A204.1 (cell line): ENCODE measurements at regions not wholly inside any gene's neighbourhood (a gene's known extent, or its start where the extent isn't known, plus 50 kb on each side); places are given as distances from the start of the nearest gene placed in this dataset.
"Not testable (repeated sequence)": the region's sequence is repeated elsewhere in the genome, so short reads cannot be mapped to it uniquely, and the experiment has no call there.

ENCODE experiments used
- FAIRE-seq: peaks from 2 replicates; lab custom pipeline; 2012; peaks lifted over from hg19 to GRCh38; lab: Jason Lieb, UNC

DNA sequence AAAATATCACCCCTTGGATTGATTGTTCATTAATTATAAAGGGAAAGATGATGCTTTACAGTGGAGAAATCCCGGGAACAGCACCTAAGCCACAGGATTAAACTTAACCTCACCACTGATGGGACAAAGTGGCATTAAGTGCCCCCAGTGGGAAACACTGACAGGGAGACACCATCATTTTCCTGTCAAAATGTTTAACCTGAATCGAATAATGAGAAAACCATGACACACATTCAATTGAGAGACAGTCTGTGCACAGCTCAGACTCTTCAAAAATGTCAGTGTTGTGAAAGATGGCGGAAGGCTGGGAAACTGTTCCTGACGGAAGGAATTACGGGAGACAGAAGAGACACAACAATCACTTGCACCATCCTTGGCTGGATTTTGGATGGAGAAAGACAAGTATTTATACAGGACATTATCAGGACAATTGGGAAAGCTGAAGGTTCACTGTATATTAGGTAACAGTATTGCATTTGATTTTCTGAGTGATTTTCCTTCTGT lies 111.8 kb upstream of the ASB18 start:
- FAIRE-seq: no peak

- no peak for FAIRE-seq
Measured at GRCh38 chr2:236376566-236377244, 112.5 kb upstream of the ASB18 start.

DNA sequence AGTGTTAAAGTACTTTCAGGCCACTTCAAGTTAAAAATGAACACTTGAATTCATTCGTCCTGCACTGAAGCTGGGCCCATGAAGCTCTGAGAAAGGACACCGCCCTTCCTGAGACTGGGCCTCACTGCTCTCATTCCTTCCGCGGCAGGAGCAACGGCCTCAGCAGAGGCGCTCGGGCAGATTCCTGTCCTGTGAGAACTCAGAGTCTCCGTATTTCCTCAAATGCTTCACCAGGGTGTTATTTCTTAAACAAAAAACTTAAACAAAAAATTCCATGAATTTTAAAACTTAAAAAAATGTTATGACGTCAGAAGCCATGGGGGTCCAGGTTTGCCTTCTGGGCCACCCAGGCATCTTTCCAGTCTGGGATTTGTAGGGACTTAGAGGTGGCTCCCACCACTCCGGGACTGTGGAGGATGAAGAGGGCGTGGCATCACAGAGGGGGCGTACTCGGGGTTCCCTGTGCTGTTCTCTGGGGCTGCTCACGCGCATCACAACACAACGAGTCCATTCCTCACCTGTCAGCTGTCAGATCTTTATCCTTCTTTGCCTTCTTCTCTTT lies 115.9 kb upstream of the ASB18 start:
- no peak for FAIRE-seq

DNA sequence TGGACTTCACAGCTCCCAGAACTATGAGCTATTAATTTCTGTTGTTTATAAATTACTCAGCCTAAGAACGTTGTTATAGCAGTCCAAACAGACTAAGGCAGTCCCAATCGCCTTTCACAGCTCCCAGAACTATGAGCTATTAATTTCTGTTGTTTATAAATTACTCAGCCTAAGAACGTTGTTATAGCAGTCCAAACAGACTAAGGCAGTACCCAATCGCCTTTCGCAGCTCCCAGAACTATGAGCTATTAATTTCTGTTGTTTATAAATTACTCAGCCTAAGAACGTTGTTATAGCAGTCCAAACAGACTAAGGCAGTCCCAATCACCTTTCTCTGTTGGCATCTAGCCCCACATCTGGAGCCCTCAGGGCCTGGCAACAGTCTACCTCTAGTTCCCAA lies 117.0 kb upstream of the ASB18 start:
- FAIRE-seq: not testable (repeated sequence)

GRCh38 chr2:236389284-236390216 lies 125.3 kb upstream of the ASB18 start:
- not testable (repeated sequence) for FAIRE-seq

DNA sequence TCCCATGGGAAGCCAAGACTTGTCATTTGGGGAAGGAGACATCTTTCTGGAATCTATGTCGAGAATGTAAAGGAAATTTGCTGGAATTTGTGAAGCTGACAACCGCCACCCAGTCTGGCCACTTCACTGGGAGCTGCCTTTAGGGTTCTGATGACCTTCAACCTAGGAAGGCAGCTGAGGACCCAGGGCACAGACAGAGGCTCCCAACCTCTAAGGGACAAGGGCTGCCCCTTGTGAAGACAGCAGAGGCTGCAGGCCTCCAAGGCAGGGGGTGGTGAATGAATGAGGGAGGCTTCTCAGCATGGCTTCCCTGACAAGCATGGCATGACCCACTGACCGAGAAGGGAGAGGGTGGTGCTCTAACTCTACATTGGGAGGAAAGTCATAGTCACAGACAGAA lies 128.9 kb upstream of the ASB18 start:
- no peak for FAIRE-seq

DNA sequence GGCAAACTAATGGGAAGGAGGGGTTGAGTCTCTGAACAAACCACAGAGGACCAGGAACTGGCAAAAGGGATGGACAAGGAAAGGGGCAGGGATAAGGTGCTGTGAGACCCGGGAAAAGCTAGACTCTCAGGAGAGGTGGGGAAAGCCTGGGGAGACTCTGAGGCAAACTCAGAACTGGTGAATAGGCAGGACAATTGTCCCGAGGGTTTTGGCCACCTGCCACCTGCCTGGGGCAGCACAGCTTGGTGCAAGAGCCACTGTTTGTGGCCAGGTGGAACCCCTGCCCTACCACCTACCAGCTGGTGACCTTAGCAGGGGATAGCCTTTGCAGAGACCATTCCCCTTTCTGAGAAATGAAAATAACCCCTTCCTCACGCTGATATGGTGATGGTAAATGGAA lies 129.4 kb upstream of the ASB18 start:
- no peak for FAIRE-seq

GRCh38 chr2:236394571-236394970 lies 130.4 kb upstream of the ASB18 start:
- FAIRE-seq: no peak

GRCh38 chr2:236395067-236395466 lies 130.9 kb upstream of the ASB18 start:
- FAIRE-seq: no peak

DNA sequence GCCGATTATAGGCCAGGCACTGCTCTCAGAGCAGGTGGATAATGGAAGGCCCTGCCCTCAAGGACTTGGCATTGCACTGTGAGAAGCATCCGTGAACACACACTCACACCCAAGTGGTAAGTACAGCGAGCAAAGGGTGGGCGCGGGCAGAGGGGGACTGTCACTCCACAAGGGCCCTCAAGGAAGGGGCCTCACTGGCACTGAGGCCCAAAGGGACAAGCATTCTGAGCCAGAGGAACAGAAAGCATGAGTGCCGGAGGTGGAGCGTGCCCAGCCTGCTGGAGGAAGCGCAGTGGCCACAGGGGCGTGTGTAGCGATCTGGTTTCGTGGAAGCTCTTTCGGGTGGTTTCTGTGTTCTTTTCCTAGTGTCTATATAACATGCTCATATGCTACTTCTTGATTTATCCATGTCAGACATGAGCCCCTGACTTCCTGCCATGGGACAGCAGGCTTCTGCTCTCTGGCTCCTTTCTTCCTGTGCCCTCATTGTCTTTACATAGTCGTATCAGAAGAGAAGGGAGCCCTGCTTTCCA lies 132.7 kb upstream of the ASB18 start:
- FAIRE-seq: no peak

- FAIRE-seq: no peak
Measured at GRCh38 chr2:236397681-236398080, 133.5 kb upstream of the ASB18 start.

DNA sequence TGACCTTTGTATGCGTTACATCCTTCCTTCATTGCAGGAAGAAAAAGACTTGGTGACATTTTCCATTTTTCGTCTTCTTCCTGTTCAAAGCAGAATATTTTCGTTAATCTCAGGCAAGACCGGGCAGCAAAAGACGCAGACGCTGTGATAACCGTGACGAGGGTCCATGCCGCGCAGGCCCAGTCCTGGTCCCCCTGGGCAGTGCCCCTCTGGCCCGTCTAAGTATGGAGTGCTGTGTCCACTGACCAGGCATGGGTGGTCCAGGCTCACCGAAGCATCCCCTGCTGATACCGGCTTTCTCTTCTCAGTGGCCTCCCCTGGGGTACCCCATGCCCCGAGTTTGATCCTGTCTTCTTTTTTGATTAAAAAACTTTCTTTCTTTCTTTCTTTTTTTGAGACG lies 135.2 kb upstream of the ASB18 start:
- FAIRE-seq: no peak

GRCh38 chr2:236400046-236400574 lies 135.9 kb upstream of the ASB18 start:
- FAIRE-seq: no peak

DNA sequence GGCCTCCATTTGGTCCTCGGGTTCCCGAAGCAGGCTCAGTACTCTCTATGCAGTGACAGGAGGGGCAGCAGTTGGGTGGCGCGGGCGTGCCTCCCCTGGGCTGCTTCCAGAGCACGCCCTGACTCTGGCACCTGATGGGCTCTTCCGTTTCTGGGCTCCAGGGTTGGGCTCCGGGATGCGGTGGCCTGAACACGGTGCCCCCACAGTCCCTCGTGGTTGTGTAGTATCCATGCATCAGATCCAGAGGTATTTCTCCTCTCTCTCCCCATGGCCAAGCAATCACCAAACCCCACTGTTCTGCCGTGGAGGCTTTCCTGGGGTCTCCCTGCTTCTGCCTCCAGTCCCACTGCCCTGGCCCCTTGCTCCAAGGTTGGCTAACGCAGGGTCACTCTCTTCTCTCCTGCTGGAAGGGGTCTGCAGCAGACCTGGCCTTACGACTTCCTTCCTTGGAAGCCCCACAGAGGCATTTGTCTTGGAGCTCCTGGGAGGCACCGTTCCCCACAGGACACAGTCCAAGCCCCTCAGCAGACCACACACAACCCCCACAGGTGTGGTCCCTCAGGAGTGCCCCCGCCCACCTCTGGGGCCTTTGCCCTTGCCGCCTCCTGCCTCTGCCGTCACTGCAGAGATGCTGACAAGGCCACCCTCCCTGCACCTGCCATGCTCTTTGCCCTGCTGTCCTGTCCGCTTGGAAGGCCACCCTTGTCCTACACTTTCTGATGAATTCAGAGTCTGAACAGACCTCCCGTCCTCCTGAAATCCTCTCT lies 136.6 kb upstream of the ASB18 start:
- no peak for FAIRE-seq

- no peak for FAIRE-seq
Measured at GRCh38 chr2:236402033-236402790, 138.0 kb upstream of the ASB18 start.

DNA sequence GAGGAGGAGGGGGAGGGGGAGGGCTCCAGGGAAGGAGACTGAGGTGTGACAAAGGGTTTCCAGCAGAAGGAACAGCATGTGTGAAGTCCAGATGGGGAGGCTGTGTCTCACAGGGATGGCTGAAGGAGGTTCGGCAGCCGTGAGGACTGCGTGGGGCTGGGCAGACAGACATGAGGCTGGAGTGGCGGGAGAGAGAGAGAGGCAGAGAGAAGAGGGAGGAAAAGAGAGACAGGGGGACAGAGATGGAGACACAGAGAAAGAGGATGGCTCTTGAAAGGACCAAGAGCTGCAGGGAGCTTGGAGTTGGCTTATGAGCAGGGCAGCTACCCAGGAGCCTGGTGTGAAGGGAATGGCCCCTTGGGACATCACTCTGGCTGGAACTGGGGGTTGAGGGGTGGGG lies 138.9 kb upstream of the ASB18 start:
- no peak for FAIRE-seq

GRCh38 chr2:236403811-236404210 lies 139.6 kb upstream of the ASB18 start:
- no peak for FAIRE-seq

GRCh38 chr2:236404346-236404745 lies 140.1 kb upstream of the ASB18 start:
- no peak for FAIRE-seq

GRCh38 chr2:236405357-236405756 lies 141.2 kb upstream of the ASB18 start:
- FAIRE-seq: no peak

DNA sequence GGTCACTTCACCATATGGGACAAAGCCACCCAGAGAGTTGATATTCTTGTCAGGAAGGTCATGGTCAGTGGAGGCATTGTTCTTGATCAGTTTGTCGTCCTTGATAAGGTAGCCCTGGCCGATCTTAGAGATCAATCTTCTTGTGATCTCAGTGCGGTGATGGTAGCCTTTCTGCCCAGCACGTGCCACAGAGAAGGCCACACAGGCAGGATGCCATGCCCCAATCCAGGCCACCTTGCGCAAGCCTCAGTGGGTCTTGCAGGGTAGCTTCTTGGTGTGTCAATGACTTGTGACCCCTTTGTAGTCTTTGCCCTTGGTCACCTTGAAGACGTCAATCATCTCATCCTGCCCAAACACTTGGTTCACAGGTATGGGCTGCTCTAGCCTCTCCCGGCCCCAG lies 143.9 kb upstream of the ASB18 start:
- no peak for FAIRE-seq

- FAIRE-seq: no peak
Measured at GRCh38 chr2:236408786-236409185, 144.6 kb upstream of the ASB18 start.
